ENCODE measurements at regions not wholly inside any gene's neighbourhood (a gene's known extent, or its start where the extent isn't known, plus 50 kb on each side); places are given as distances from the start of the nearest gene placed in this dataset.

DNA sequence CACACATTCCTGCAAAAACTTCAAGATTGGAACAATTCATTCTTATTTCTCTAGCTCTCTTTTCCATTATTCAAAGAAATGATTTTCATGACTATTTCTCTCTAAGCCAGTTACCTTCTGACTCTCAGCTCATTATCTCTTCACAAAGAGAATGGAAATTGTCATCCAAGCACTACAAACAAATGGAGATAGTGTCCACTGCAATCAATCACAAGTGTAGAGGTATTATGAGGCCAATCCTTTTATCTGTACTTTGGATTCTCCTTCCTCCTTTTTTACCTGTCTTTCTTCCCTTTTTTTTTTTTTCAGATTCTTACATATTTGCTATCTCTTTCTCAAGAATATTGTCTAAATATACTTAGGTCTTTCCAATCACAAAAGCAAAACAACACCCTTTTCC, 497.7 kb upstream of the MEF2C start:
- no peak for TF ChIP-seq ZC3H10 (CRISPR knock-in tag; IDR thresholded peaks at IDR 0.05)
- TF ChIP-seq, protein P1, sequence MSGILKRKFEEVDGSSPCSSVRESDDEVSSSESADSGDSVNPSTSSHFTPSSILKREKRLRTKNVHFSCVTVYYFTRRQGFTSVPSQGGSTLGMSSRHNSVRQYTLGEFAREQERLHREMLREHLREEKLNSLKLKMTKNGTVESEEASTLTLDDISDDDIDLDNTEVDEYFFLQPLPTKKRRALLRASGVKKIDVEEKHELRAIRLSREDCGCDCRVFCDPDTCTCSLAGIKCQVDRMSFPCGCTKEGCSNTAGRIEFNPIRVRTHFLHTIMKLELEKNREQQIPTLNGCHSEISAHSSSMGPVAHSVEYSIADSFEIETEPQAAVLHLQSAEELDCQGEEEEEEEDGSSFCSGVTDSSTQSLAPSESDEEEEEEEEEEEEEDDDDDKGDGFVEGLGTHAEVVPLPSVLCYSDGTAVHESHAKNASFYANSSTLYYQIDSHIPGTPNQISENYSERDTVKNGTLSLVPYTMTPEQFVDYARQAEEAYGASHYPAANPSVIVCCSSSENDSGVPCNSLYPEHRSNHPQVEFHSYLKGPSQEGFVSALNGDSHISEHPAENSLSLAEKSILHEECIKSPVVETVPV (CRISPR knock-in tag; IDR thresholded peaks at IDR 0.05), result no peak
- no peak for TF ChIP-seq OSR1 (CRISPR knock-in tag; IDR thresholded peaks at IDR 0.05)
- no peak for TF ChIP-seq CSDC2 (CRISPR knock-in tag; IDR thresholded peaks at IDR 0.05)
- TF ChIP-seq RARB (CRISPR knock-in tag; IDR thresholded peaks at IDR 0.05), result no peak
- TF ChIP-seq ZFP3 (CRISPR knock-in tag; IDR thresholded peaks at IDR 0.05), result no peak
- TF ChIP-seq PATZ1 (CRISPR knock-in tag; IDR thresholded peaks at IDR 0.05; ENCODE audit: borderline replicate concordance), result no peak
- no peak for TF ChIP-seq ZNF565 (CRISPR knock-in tag; conservative IDR thresholded peaks at IDR 0.05; ENCODE audit: low read depth)
